Adrenal gland (tissue), 5 donors: ENCODE measurements at regions not wholly inside any gene's neighbourhood (a gene's known extent, or its start where the extent isn't known, plus 50 kb on each side); places are given as distances from the start of the nearest gene placed in this dataset.

Source experiments
- POLR2A ChIP-seq, 2 donors: fragments of 450-650 bp; IDR thresholded peaks; one replicate each; pipeline ENCODE4 v1.6.1; 2017; ENCODE audit warnings: antibody characterized with exemption in 2 of 2, mild to moderate bottlenecking in 2 of 2, moderate library complexity in 1 of 2
- TF ChIP-seq, protein P1 (sequence below), 6 experiments: fragments of 450-650 bp in 4 of 6; fragments of 200-600 bp in 2 of 6; sonication (generic) in 1 of 6; IDR thresholded peaks; 1 replicate in 5 of 6; 2 replicates in 1 of 6; pipeline versions ENCODE4 v1.5.1 to v1.8.0; 2016 to 2021; ENCODE audit warnings: antibody characterized with exemption in 6 of 6, mild to moderate bottlenecking in 2 of 6, moderate library complexity in 1 of 6
- donor health status: DM: no; HTN: no; CAD: no.

GRCh38 chr1:55926906-55927471 is 652.4 kb downstream of the PLPP3 start:
- no peak for TF ChIP-seq POLR2A (IDR thresholded peaks at IDR 0.05)
- TF ChIP-seq, protein P1, sequence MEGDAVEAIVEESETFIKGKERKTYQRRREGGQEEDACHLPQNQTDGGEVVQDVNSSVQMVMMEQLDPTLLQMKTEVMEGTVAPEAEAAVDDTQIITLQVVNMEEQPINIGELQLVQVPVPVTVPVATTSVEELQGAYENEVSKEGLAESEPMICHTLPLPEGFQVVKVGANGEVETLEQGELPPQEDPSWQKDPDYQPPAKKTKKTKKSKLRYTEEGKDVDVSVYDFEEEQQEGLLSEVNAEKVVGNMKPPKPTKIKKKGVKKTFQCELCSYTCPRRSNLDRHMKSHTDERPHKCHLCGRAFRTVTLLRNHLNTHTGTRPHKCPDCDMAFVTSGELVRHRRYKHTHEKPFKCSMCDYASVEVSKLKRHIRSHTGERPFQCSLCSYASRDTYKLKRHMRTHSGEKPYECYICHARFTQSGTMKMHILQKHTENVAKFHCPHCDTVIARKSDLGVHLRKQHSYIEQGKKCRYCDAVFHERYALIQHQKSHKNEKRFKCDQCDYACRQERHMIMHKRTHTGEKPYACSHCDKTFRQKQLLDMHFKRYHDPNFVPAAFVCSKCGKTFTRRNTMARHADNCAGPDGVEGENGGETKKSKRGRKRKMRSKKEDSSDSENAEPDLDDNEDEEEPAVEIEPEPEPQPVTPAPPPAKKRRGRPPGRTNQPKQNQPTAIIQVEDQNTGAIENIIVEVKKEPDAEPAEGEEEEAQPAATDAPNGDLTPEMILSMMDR (IDR thresholded peaks at IDR 0.05) = no peak
